Stimulated activated CD4-positive, alpha-beta T cell treated with anti-CD3 and anti-CD28 coated beads, Interleukin-15, amount 100 ng/mL, for 48 hours (primary cell): ENCODE measurements at regions not wholly inside any gene's neighbourhood (a gene's known extent, or its start where the extent isn't known, plus 50 kb on each side); places are given as distances from the start of the nearest gene placed in this dataset.
"Not testable (repeated sequence)": the region's sequence is repeated elsewhere in the genome, so short reads cannot be mapped to it uniquely, and the experiment has no call there.

ENCODE experiments used
- DNase-seq, 2 donors: peaks; one replicate each; pipeline ENCODE4 v3.0.0-alpha.2; 2020; ENCODE audit warnings: low read depth in 2 of 2

DNA sequence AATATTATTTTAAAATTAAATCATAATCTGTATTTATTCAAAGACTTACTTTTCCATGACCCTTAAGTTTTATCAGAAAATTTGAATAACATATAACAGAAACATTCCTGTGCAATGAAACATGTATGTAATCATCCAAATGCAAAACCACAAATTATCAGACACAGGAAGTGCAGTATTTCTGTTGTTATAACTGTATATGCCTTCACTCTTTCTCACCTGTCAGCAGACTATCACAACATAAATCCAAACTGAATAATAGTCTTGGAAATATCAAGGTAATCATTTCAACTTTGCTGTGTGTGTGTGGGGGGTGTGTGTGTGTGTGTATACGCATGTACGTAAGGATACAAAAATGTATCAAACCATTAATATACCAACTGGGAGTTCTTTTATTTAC is 285.9 kb downstream of the SLC7A11 start:
- DNase-seq = no peak

- DNase-seq = no peak
Measured at GRCh38 chr4:137955595-137955994, 286.6 kb downstream of the SLC7A11 start.

DNA sequence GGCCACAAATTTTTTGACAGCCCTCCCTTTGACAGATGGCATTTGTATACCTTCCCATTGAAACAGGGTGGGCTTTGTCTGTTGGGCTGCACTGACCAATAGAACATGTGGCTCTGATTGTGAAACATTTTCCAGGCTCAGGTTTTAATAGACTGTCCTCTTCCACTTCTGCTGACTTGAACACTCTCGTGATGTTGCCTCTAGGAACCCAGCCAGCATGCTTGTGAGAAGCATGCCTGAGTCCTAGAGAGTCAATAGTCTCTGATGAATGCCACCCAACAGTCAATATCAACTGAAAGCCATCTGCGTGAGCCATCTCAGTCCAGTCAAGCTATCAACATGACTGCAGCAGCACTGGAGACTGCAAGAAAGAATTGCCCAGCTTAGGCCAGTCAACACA is 290.0 kb downstream of the SLC7A11 start:
- no peak for DNase-seq

DNA sequence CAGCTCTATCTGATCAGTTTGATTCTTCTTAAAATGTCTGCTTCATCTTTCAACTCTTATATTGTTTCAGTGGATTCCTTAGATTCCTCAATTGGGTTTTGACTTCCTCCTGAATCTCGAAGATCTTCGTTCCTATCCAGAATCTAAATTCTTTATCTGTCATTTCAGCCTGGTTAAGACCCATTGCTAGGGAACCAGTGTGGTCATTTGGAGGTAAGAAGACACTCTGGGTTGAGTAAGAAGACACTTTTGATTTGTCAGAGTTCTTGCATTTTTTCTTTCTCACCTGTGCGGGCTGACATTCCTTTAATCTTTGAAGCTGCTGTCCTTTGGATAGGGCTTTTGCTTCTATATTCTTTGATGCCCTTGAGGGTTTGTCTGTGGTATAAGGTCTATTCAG is 291.9 kb downstream of the SLC7A11 start:
- DNase-seq = no peak

DNA sequence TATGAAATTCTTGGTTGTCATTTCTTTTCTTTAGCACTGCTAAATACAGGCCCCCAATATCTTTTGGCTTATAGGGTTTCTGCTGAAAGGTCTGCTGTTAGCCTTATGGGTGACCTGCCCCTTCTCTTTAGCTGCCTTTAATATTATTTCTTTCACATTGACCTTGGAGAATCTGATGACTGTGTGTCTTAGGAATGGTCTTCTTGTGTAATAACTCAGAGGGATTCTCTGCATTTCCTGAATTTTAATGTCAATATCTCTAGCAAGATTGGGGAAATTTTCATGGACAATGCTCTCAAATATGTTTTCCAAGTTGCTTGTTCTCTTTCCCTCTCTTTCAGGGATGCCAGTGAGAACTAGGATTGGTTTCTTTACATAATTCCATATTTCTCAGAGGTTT is 292.4 kb downstream of the SLC7A11 start:
- DNase-seq = no peak

- no peak for DNase-seq
Measured at GRCh38 chr4:137946453-137947174, 295.5 kb downstream of the SLC7A11 start.

GRCh38 chr4:137942815-137943214 is 299.3 kb downstream of the SLC7A11 start:
- not testable (repeated sequence) for DNase-seq

- not testable (repeated sequence) for DNase-seq
Measured at GRCh38 chr4:137942015-137942515, 300.1 kb downstream of the SLC7A11 start.

- no peak for DNase-seq
Measured at GRCh38 chr4:137934911-137935310, 307.2 kb downstream of the SLC7A11 start.

DNA sequence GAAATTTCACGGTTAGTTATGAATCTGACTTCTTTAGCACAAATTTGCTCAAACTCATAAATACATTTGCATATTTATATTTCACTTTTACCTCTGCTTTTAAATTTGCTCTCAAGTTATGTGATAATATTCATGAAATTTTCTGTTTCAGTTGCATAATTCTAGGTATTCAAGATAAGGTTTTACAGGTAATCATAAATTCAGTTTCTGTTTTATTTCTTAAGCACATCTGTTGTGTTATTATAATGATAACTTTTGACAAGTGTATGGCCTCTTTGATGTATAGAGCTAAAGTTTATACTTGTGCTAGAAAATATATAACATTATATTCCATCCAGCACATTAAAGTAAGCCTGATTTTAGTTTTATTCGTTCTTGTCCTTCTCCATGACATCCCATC is 308.1 kb downstream of the SLC7A11 start:
- no peak for DNase-seq

GRCh38 chr4:137927972-137928371 is 314.2 kb downstream of the SLC7A11 start:
- DNase-seq = no peak

GRCh38 chr4:137923494-137923893 is 318.7 kb downstream of the SLC7A11 start:
- DNase-seq = no peak

GRCh38 chr4:137922721-137923120 is 319.4 kb downstream of the SLC7A11 start:
- no peak for DNase-seq

GRCh38 chr4:137909529-137910309 is 332.4 kb downstream of the SLC7A11 start:
- no peak for DNase-seq

DNA sequence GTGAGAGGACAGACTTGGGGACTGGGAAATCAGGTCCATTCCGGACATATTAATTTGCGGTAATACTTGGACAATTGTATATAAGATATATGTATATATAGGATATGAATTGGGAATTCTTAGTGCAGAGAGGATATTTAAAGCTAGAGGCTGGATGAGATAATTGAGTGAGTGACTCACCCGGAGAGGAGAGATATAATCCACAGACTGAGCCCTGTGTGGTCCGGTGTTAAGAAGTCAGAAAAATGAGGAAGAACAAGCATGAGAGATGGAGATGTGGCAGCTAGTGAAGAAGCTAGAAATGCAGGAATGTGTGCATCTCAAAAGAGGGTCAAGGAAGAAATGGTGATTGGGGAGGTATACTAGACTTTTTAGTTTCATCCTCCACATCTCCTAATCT is 336.2 kb downstream of the SLC7A11 start:
- DNase-seq = no peak

DNA sequence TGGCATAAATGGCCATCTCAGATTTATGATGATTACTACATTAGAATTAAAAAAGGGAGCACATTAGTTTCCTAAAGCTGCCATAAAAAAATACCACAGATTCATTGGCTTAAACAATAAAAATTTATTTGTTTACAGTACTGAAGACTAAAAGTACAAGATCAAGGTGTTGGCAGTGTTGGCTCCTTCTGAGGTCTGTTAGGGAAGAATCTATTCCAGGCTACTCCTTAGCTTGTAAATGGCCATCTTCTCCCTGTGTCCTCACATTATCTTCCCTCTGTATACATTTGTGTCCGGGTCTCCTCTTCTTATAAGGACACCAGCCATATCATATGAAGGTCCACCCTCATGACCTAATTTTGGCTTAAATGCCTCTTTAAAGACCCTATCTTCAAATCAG is 341.0 kb downstream of the SLC7A11 start:
- no peak for DNase-seq

DNA sequence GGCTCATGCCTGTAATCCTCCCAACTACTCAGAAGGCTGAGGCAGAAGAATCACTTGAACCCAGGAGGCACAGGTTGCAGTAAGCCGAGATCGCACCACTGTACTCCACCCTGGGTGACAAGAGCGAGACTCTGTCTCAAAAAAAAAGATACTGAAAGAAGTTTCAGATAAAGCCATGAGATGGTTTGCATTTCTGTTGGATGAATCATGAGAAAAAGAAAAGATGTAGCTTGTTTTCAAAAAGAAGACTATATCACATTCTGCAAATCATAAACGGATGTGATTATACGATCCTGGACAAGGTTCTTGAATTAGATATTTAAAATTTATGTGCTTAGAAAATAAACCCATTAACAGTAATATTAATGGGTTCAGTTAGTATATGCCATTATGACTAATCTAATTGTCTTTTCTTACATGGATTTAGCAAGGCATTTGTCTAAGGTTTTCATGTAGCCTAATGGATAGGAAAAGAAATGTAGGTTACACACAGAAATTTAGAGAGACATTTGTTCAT is 345.9 kb downstream of the SLC7A11 start:
- DNase-seq = no peak

- not testable (repeated sequence) for DNase-seq
Measured at GRCh38 chr4:137895515-137895914, 346.6 kb downstream of the SLC7A11 start.

GRCh38 chr4:137892134-137892533 is 350.0 kb downstream of the SLC7A11 start:
- no peak for DNase-seq

DNA sequence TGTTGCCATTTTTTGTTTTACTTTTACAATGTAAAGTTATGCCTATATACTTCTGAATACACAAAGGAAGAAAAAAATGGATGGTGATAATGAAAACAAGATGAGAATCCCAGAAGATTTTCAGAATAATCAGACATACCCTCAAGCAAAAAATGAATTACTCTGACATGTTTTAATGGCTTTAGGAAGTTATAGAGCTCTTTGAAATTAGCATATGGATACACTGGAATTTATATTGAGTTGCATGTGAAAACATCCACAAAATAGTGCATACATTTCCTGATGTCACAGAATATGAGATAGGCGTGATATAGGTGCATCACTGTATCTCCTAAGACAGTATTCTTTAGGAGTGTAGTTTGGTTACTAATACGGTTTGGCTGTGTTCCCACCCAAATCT is 351.3 kb downstream of the SLC7A11 start:
- DNase-seq = no peak

GRCh38 chr4:137881641-137882040 is 349.3 kb upstream of the PCDH18 start:
- no peak for DNase-seq

DNA sequence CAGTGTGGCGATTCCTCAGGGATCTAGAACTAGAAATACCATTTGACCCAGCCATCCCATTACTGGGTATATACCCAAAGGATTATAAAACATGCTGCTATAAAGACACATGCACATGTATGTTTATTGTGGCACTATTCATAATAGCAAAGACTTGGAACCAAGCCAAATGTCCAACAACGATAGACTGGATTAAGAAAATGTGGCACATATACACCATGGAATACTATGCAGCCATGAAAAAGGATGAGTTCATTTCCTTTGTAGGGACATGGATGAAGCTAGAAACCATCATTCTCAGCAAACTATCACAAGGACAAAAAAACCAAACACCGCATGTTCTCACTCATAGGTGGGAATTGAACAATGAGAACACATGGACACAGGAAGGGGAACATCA is 335.8 kb upstream of the PCDH18 start:
- not testable (repeated sequence) for DNase-seq

DNA sequence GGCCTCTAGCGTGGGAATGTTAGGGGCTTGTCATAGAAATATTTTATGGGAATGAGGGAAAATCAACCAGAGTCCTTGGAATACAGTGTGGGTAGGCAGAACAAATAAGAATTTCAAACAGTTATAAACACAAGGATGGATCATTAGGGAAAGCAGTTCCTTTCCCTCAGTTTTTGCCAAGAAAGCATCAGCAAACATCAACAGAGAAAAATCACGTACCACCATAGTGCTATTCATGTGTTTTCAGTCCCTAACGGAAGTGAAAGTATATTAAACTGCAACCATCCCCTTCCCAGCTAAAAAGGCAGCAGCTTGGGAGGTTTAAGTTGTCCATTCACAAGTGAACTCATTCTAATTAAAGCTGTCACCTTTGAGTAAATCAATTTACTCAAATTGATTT is 334.4 kb upstream of the PCDH18 start:
- DNase-seq = no peak
